ENCODE measurements at regions not wholly inside any gene's neighbourhood (a gene's known extent, or its start where the extent isn't known, plus 50 kb on each side); places are given as distances from the start of the nearest gene placed in this dataset.

- WGBS (ENCODE audit: low lambda C conversion rate) = 24% methylated on average over 9 of the region's 9 CpGs
- POLR2A ChIA-PET = no interaction called here
- in situ Hi-C loops (cut with HindIII; ENCODE audit: extremely low pct_ligation_motif_present, low pct_unique_long_range_greater_than_20kb) (no loop called here), intact Hi-C loops (cut with micrococcal nuclease; ENCODE audit: unreplicated experiment) (no loop called here)
- H3K4me3 ChIP-seq (replicated peaks in 1 of 3; ENCODE audit: insufficient read depth in 1 of 3, low read depth in 2 of 3, low read length in 3 of 3) = no peak overlapping the region
- no peak overlapping the region for H3K4me2 ChIP-seq (ENCODE audit: low read depth, low read length)
- no peaks in the 10 kb centered on the region for H3K79me2 ChIP-seq (ENCODE audit: insufficient read depth, low read length)
- TF ChIP-seq CSRNP1 (CRISPR knock-in tag; IDR thresholded peaks at IDR 0.05) (no peak), ZNF83 (CRISPR knock-in tag; IDR thresholded peaks at IDR 0.05; ENCODE audit: borderline replicate concordance) (no peak), ZNF552 (CRISPR knock-in tag; IDR thresholded peaks at IDR 0.05; ENCODE audit: borderline replicate concordance) (no peak), ZNF318 (CRISPR knock-in tag; IDR thresholded peaks at IDR 0.05) (no peak)
- no TSS peak for BruUV-seq (replicated peaks)
- H3K9ac ChIP-seq (ENCODE audit: insufficient read depth, low read depth, low read length) = no peak overlapping the region
- no peaks in the 10 kb centered on the region for H3K9me3 ChIP-seq (ENCODE audit: low read length)
- no peaks in the 10 kb centered on the region for H4K20me1 ChIP-seq (ENCODE audit: insufficient read depth, low read length)
- FAIRE-seq (no peak), ATAC-seq (no peak), DNase-seq (ENCODE audit: low spot score) (no peak)
- H3K27me3 ChIP-seq (ENCODE audit: control insufficient read depth in 1 of 2, insufficient read depth in 2 of 2, low read length in 2 of 2) = no peaks in the 10 kb centered on the region; a peak in 1 of 5 replicates
- no peaks in the 10 kb centered on the region for H3K36me3 ChIP-seq (replicated peaks in 1 of 2; ENCODE audit: control insufficient read depth in 1 of 2, insufficient read depth in 2 of 2, low read length in 2 of 2)
- CTCF ChIA-PET (ENCODE audit: low intra/inter-chr PET ratio, low total read pairs) = no interaction called here
- H3K27ac ChIP-seq (ENCODE audit: extremely low read length, insufficient read depth, low read length) = no peak overlapping the region
- H3K4me1 ChIP-seq (ENCODE audit: insufficient read depth, low read length) = no peaks in the 10 kb centered on the region
- no peak overlapping the region for H2AFZ ChIP-seq (ENCODE audit: low read length)
Measured at GRCh38 chr5:158054223-158055110, 195.5 kb upstream of the CLINT1 start.
